Activated T-cell treated with anti-CD3 and anti-CD28 coated beads, Interleukin-2, amount 50 U/mL, for 48 hours (primary cell): ENCODE measurements at regions not wholly inside any gene's neighbourhood (a gene's known extent, or its start where the extent isn't known, plus 50 kb on each side); places are given as distances from the start of the nearest gene placed in this dataset.
"Not testable (repeated sequence)": the region's sequence is repeated elsewhere in the genome, so short reads cannot be mapped to it uniquely, and the experiment has no call there.

Experiments
- DNase-seq, 2 experiments: peaks; one replicate each; pipeline ENCODE4 v3.0.0-alpha.2; 2020

DNA sequence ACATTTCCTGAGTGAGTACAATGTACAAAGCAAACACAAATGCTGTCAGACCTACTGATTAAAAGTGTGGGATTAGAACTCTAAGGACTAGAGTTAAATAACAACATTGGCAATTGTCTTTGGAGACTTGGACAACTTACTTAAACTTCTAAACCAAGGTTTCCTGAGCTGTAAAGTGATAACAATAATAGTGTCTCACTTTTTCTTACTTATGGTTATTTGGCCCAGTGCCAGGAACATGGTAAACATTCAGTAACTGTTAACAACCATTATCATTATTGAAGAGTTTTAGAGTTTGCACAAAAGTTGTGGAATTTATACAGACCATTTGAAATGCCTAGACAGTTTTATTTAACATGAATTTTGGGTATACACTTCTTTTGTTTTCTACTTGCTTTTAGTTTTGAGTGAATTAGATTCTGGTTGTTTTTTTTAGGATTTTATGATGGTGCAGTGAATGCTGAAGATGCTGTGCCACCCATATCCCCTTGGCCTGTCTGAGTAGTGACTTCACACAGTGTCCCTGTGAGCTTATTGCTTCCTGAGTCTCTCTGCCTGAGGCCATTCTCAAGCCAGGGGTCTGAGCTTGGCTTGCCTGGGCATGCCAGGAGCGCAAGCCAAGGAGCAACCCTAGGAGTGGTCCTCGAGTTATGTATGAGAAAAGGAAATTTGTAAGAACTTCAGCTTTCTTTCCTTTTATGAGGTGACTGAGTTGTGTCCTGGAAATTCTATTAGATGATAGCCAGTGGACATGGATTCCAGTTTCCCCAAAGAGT lies 932.8 kb downstream of the TTLL7 start:
- DNase-seq: no peak

DNA sequence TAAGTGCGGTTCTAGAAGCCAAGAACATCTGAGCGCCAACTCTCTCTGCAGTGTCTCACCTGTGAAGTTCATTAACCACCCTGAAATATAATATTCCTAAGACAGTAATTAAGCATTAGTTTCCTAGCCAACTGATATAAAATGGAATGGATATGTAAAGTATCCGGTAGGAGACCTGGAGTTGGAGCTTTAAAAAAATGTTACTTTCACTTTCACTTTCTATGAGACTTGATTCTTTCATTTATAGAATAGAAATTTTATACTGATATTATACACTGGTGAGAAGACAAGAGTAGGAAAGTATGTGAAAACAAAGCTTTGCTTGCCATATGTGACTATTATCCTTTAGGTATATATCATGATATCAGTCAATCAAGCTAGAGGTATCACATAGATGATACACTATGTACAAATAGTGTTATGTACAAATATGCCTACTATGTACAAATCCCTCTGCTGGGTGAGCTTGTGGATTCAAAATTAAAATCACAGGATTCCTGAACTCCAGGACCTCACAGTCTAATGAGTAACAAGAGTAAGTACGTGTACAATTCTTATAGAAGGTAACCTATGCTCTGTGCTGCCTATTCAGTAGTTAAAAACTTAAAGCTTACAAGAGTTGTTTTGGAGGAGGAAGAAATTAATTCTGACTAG lies 934.2 kb downstream of the TTLL7 start:
- no peak for DNase-seq

DNA sequence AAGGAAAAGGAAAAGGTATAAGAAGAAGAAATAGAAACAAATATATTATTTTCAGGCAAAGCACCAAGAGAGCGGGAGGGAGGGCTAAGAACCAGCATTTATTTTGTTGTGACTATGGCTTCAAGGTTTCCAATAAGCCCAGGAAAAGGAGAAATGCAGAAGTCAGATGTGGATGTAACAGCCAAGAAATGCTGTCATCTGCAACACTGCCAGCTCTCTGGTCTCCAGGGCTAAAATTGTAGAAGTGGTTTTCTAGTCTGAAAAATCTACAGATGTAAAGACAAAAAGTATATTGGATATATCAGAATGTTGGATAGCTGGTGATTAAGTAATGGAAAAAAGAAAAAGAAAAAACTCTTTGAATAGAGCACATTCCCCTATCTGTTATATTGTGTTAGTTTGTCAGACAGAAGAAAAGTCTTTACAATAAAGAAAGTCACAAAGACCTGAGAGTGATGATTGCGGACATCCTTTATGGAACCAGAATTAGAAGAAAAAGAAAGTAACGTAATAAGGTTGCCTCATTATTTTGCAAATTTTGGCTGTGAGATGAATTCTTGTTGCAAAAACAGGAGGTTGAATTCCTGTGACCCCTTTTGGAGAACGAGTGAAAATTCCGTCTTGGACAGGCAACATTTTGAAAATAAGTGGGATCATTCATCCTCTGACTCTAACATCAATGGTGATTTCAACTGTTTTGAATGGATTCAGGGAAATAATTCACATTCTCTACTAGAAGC lies 938.1 kb downstream of the TTLL7 start:
- DNase-seq: no peak

- no peak for DNase-seq
Measured at GRCh38 chr1:83060221-83060620, 938.7 kb downstream of the TTLL7 start.

DNA sequence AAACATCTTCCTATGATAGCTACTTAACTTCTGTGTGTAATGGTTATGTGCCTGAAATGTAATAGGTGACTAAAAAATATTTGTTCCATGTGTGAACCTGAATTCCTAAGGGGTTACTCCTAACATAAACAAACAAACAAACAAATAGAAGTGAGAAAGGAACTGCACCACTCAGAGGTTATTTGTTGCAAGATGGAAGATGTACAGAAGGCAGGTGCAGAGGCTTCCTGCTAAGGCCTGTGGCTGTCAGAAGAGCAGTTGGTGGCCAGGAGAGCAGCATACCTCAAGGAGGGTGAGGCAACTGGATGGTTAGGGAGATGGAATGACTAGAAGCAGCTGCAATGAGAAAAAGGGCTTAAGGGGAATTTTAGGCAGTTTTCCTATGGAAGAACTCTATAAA lies 940.6 kb downstream of the TTLL7 start:
- no peak for DNase-seq

- DNase-seq: no peak
Measured at GRCh38 chr1:83055391-83056170, 943.4 kb downstream of the TTLL7 start.

GRCh38 chr1:83053446-83053845 lies 945.5 kb downstream of the TTLL7 start:
- no peak for DNase-seq

DNA sequence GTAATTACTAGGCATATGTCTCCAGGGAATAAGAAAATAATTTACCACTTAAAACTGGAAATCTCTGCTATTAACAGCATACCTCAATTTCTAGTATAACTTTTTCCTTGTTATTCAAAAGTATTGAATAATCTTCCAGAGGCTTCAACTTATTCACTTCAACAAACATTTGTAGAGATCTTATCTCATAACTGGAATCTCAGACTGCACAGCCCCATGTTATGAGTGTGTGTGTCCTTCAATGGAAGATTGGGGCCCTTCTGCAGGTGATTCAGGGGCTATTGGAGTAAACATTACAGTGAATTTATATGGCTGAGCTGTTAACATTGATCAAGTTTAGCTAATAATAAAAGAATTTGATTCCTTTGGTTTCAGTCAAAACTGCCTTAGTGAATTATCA lies 946.1 kb downstream of the TTLL7 start:
- no peak for DNase-seq

GRCh38 chr1:83051053-83051452 lies 947.9 kb downstream of the TTLL7 start:
- DNase-seq: not testable (repeated sequence)

- no peak for DNase-seq
Measured at GRCh38 chr1:83043244-83043643, 955.7 kb downstream of the TTLL7 start.

DNA sequence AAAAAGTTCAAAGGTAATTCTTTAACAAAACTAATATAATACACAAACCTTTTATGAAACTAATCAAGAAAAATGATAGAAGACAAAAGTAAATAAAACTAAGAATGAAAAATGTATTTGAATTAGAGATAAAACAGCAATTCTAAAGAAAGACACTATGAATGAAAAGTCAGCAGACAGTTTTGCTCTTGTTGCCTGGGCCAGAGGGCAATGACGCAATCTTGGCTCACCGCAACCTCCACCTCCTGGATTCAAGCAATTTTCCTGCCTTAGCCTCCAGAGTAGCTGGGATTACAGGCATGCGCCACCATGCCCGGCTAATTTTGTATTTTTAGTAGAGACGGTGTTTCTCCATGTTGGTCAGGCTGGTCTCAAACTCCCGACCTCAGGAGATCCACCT lies 959.8 kb downstream of the TTLL7 start:
- not testable (repeated sequence) for DNase-seq

DNA sequence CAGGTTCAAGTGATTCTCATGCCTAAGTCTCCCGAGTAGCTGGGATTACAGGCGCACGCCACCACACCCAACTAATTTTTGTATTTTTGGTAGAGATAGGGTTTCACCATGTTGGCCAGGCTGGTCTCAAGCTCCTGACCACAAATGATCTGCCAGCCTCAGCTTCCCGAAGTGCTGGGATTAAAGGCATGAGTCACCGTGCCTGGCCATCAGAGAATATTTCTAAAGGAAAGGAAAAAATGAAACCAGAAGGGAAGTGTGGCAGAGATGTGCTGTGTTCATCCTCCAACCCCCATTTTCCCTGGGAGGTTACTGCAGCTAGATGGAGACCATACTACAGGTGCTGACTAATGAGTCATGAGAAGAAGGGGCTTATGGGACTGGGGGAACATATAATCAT lies 964.1 kb downstream of the TTLL7 start:
- DNase-seq: no peak

- DNase-seq: no peak
Measured at GRCh38 chr1:83033682-83034081, 965.2 kb downstream of the TTLL7 start.

- no peak for DNase-seq
Measured at GRCh38 chr1:83029916-83030315, 969.0 kb downstream of the TTLL7 start.

DNA sequence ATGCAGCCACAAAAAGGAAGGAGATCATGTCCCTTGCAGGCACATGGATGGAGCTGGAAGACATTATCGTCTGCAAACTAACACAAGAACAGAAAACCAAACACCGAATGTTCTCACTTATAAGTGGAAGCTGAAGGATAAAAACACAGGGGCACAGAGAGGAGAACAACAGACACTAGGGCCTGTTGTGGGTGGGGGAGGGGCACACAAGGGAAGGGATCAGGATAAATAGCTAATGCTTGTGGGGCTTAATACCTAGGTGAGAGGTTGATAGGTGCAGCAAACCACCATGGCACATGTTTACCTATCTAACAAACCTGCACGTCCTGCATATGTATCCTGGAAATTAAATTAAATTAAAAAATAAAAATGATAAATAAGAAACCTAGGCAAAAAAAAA lies 969.9 kb downstream of the TTLL7 start:
- no peak for DNase-seq

DNA sequence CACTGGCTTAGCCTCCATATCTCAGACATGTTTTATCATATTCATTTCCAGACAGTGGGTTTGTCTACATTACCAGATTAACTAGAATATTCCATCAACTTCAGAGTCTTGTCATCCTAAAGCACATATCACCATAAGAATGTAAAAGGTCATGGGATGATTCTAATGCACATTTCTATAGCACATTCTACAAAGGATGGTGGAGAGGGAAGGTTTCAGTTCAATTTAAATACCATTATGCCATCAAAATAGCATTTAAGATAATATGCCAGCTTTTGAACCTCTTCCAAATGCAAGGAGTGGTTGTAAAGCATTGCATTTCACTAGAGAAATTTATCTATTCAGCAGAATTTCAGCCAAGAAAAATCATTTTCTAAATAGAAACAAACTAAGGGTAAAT lies 970.5 kb downstream of the TTLL7 start:
- DNase-seq: no peak

DNA sequence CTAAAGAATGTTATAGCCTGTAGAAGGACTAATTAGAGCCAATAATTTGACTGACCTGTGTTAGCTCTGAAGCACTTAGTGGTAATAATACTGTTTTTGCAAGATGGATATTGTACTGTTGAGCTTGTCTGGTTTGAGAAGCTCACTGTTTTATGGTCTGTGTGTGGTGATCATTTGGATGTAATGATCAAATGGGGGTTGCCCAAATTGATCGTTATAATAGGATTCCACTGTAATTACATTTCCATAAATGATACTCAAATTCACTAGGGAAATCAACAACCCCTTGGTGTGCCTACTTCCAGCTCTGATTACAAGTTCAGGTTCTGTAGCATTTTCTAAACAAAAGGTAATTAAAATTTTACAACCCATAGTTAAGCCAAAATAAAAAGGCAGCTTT lies 971.4 kb downstream of the TTLL7 start:
- no peak for DNase-seq

- no peak for DNase-seq
Measured at GRCh38 chr1:83026745-83027144, 972.2 kb downstream of the TTLL7 start.

DNA sequence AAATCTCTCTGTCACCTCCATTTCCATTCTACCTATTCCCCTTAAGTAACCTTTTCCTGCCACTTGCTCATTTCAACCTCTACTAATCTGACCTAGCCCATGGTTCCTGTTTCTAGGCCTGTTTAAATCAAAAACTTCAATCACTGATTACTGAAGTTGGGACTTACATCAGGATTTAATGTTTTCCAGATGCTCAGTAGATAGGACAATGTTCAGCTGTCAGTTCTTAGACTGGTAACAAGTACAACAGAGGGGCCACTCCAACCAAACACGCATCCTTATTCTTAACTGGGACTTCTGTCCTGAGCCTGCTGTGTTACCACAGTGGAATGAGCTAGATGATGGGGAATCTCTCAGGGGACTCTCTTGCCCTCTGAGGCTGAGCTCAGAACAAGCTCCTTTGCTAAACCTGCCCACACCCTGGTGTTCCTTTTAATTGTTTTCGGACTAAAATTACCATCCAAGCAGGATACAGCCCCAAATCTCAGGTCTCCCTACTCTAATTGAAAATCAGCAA lies 974.6 kb downstream of the TTLL7 start:
- no peak for DNase-seq

GRCh38 chr1:83023212-83023611 lies 975.7 kb downstream of the TTLL7 start:
- no peak for DNase-seq

- DNase-seq: no peak
Measured at GRCh38 chr1:83022206-83022605, 976.7 kb downstream of the TTLL7 start.

DNA sequence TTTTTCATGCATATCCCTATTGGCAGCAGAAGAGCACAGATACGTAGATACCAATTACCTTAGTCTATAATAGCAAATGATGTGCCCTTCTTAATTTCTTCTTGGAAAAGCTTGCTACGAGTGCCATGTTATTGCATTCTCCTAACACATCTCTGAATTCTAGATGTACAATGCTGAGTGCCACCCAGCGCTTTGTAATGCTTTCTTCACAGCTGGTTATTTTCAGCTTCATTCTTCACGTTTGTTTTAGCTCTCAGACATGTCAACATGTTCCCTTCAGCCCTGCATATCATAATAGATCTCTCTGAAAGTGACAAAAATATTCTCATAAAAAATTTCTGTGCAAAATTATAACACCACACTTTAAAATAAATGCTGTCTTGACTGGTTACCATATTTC lies 981.2 kb downstream of the TTLL7 start:
- DNase-seq: no peak

GRCh38 chr1:83017276-83017675 lies 981.7 kb downstream of the TTLL7 start:
- no peak for DNase-seq
